GM12865 (cell line): ENCODE measurements at regions not wholly inside any gene's neighbourhood (a gene's known extent, or its start where the extent isn't known, plus 50 kb on each side); places are given as distances from the start of the nearest gene placed in this dataset.

ENCODE experiments used
- DNase-seq: peaks from one replicate; pipeline ENCODE4 v3.0.0; 2010; ENCODE audit warnings: low read depth
- H3K4me3 ChIP-seq: 2 replicates; pipeline ENCODE4 v1.5.1; 2011; ENCODE audit warnings: mild to moderate bottlenecking, low read depth, low read length, control low read depth
- CTCF ChIP-seq: IDR thresholded peaks from 2 replicates; pipeline ENCODE4 v1.5.1; 2011; ENCODE audit warnings: low read length, control low read depth, low read depth, inconsistent platforms; ENCODE audit not compliant: insufficient read depth; ENCODE audit errors: missing control alignments

- no peak for TF ChIP-seq CTCF
- DNase-seq: no peak
- H3K4me3 ChIP-seq: no peak overlapping the region
These were observed 361.3 kb upstream of the SOX9 start for GRCh38 chr17:71759422-71760060.

GRCh38 chr17:71760062-71760720 lies 360.6 kb upstream of the SOX9 start:
- H3K4me3 ChIP-seq: no peak overlapping the region
- TF ChIP-seq CTCF: no peak
- DNase-seq: no peak

- H3K4me3 ChIP-seq: no peak overlapping the region
- DNase-seq: no peak
- no peak for TF ChIP-seq CTCF
These were observed 358.3 kb upstream of the SOX9 start for GRCh38 chr17:71762526-71762925.

- TF ChIP-seq CTCF: peak; percentile 66
- no peak overlapping the region for H3K4me3 ChIP-seq
- peak; percentile 69 for DNase-seq
These were observed 356.3 kb upstream of the SOX9 start for GRCh38 chr17:71764505-71764904.

GRCh38 chr17:71765437-71765836 lies 355.4 kb upstream of the SOX9 start:
- no peak overlapping the region for H3K4me3 ChIP-seq
- no peak for DNase-seq
- no peak for TF ChIP-seq CTCF

GRCh38 chr17:71769850-71770249 lies 351.0 kb upstream of the SOX9 start:
- no peak for DNase-seq
- TF ChIP-seq CTCF: no peak
- H3K4me3 ChIP-seq: no peak overlapping the region
